ENCODE measurements at regions not wholly inside any gene's neighbourhood (a gene's known extent, or its start where the extent isn't known, plus 50 kb on each side); places are given as distances from the start of the nearest gene placed in this dataset.

GRCh38 chr1:97004054-97004453, 282.5 kb downstream of the PTBP2 start:
- TF ChIP-seq ARNT (IDR thresholded peaks at IDR 0.05): no peak
- no peak for TF ChIP-seq ELF4 (IDR thresholded peaks at IDR 0.05)
- no peak for TF ChIP-seq SP1 (IDR thresholded peaks at IDR 0.05)
- no peak for TF ChIP-seq HDGF (IDR thresholded peaks at IDR 0.05; ENCODE audit: borderline replicate concordance)
- TF ChIP-seq NFRKB (IDR thresholded peaks at IDR 0.05): no peak
- no peak for TF ChIP-seq PKNOX1 (IDR thresholded peaks at IDR 0.05)
- no peak for TF ChIP-seq L3MBTL2 (conservative IDR thresholded peaks at IDR 0.05)
- no peak for TF ChIP-seq SUZ12 (IDR thresholded peaks at IDR 0.05)
- TF ChIP-seq ZNF384 (IDR thresholded peaks at IDR 0.05): no peak
- TF ChIP-seq FOXM1 (IDR thresholded peaks at IDR 0.05; ENCODE audit: borderline replicate concordance): no peak
- no peak for TF ChIP-seq FOXA1 (IDR thresholded peaks at IDR 0.05)
- no peak for TF ChIP-seq BHLHE40 (IDR thresholded peaks at IDR 0.05; ENCODE audit: borderline replicate concordance)
- TF ChIP-seq LEF1 (IDR thresholded peaks at IDR 0.05; ENCODE audit: borderline replicate concordance): no peak
- no peak for TF ChIP-seq FOXK2 (IDR thresholded peaks at IDR 0.05)
